ENCODE measurements at regions not wholly inside any gene's neighbourhood (a gene's known extent, or its start where the extent isn't known, plus 50 kb on each side); places are given as distances from the start of the nearest gene placed in this dataset.

GRCh38 chr4:78722878-78723277, 53.3 kb upstream of the BMP2K start:
- Histone ChIP-seq H3K36me3 (ENCODE audit: control insufficient read depth, insufficient read depth, low read length) (no peaks in the 10 kb centered on the region), H3K4me1 (ENCODE audit: control insufficient read depth, insufficient read depth, low read length) (peaks cover 3% of the 10 kb centered on the region), H3K4me3 (ENCODE audit: low read length) (no peak overlapping the region), H3K9me3 (replicated peaks; ENCODE audit: control insufficient read depth, low read depth, low read length) (no peaks in the 10 kb centered on the region), H3K27me3 (ENCODE audit: control insufficient read depth, insufficient read depth, low read length) (no peaks in the 10 kb centered on the region), H3K27ac (ENCODE audit: low read length) (no peak overlapping the region)
- DNase-seq: no peak

All from muscle of leg (tissue), 2 donors.